ENCODE measurements at regions not wholly inside any gene's neighbourhood (a gene's known extent, or its start where the extent isn't known, plus 50 kb on each side); places are given as distances from the start of the nearest gene placed in this dataset.

- TF ChIP-seq JUNB (IDR thresholded peaks at IDR 0.05; ENCODE audit: unreplicated experiment), result no peak
- no peak for TF ChIP-seq EZH2phosphoT487 (IDR thresholded peaks at IDR 0.05; ENCODE audit: unreplicated experiment)
- TF ChIP-seq, protein P1, sequence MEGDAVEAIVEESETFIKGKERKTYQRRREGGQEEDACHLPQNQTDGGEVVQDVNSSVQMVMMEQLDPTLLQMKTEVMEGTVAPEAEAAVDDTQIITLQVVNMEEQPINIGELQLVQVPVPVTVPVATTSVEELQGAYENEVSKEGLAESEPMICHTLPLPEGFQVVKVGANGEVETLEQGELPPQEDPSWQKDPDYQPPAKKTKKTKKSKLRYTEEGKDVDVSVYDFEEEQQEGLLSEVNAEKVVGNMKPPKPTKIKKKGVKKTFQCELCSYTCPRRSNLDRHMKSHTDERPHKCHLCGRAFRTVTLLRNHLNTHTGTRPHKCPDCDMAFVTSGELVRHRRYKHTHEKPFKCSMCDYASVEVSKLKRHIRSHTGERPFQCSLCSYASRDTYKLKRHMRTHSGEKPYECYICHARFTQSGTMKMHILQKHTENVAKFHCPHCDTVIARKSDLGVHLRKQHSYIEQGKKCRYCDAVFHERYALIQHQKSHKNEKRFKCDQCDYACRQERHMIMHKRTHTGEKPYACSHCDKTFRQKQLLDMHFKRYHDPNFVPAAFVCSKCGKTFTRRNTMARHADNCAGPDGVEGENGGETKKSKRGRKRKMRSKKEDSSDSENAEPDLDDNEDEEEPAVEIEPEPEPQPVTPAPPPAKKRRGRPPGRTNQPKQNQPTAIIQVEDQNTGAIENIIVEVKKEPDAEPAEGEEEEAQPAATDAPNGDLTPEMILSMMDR (conservative IDR thresholded peaks at IDR 0.05; ENCODE audit: low read depth in 2 of 2), result no peak
- no peak for TF ChIP-seq EZH2 (IDR thresholded peaks at IDR 0.05; ENCODE audit: low read depth, unreplicated experiment)
- no peak for TF ChIP-seq ZNF331 (CRISPR knock-in tag; IDR thresholded peaks at IDR 0.05; ENCODE audit: low read depth)
- TF ChIP-seq REST (IDR thresholded peaks at IDR 0.05; ENCODE audit: unreplicated experiment), result no peak
Observed at GRCh38 chr5:13063088-13063487, 881.4 kb downstream of the DNAH5 start.

Measured in GM23338 (cell line).